Posterior vena cava (tissue), 2 donors: ENCODE measurements at regions not wholly inside any gene's neighbourhood (a gene's known extent, or its start where the extent isn't known, plus 50 kb on each side); places are given as distances from the start of the nearest gene placed in this dataset.
A peak's percentile ranks its signal among the peaks of the same experiment; 100 is the strongest.
"Not testable (repeated sequence)": the region's sequence is repeated elsewhere in the genome, so short reads cannot be mapped to it uniquely, and the experiment has no call there.

ENCODE experiments used
- DNase-seq: peaks from one replicate; pipeline ENCODE4 v3.0.0-alpha.2; 2020; ENCODE audit warnings: low spot score
- intact Hi-C, 2 donors: fragments of 100-400 bp; cut with DNase I; formaldehyde crosslinking; loops; one replicate each; pipeline versions ENCODE4 v1.14.1 to v1.14.2; 2022 to 2023
- donor health status: DM: yes; HTN: yes; CAD: no.
- donor health status: DM: yes; HTN: yes; CAD: no.

DNA sequence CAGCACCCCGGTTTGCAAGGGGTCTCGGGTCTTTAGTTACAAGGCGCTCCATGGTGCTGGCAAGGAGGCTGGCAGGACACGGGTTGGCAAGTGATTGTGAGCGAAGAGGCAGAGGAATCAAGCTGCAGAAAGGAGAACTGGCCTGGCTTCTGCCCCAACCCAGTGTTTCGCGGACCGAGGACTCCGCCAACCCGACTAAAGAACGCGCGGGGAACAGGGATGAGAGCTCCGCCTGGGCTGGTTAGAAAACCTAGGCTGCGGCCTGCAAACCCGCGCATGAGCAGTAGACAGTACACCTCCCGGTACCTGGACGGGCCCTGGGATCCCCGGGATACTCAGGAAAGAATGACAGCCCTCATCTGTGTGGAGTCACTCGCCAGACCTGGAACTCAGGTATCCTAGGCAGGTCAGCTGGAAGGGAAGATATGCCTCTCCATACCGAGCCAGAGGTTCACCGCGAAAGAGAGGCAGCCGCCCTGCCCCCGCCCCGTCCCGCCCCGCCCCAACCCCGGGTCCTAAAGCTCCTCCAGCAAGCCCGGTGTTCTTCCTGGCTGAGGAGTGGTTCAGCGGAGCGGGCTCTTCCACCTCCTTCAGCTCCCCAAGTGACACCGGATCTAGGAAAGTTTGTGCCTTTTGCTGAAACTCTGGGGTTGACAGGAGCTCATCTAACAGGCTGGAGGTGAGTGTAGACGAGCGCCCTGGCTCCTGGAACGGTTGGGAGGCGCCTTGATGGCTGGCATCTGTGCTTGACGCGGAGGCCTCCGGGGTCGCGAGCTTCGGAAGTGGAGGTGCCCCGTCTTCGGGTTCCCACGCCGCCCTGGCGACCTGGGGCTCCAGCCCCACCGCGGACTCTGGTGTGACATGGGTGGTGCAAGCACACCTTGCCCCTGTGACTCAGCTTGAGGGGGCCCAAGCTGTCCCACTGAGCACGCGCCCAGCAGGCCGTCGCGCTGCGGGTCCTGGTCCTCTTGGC is 1847.3 kb upstream of the DEFB115 start:
- DNase-seq: peak; percentile 85
- intact Hi-C loops: no loop called here

DNA sequence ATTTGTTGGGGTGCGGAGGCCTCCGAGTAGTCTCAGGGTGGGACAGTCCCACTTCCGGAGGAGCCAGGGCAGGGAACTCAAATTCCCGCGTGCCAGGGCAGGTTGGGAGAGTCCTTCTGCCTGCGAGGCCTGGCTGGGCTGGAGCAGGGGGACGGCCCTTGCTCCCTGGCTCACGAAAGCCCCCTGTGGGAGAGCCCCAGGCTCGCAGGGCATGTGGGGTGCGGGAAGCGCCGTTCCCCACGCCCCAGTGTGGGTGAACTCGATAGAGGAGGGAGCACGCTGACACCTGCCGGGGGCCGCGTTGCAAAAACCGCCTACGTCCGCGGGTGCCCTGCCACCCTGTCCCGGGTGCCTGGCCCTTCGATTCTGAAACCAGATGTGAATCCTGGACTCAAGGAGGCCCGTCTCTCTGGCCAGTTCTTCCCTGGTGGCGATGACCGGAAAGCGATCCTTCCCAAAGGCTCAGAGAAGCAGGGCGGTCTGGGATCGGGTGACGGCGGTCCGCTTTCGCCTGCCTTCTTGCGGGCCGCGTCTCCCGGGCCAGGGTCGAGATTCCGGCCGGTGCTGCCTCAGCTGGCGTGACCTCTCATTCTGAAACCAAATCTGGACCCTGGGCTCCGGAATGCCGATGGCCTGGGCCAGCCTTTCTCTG is 1846.5 kb upstream of the DEFB115 start:
- no peak for DNase-seq
- intact Hi-C loops: no loop called here

DNA sequence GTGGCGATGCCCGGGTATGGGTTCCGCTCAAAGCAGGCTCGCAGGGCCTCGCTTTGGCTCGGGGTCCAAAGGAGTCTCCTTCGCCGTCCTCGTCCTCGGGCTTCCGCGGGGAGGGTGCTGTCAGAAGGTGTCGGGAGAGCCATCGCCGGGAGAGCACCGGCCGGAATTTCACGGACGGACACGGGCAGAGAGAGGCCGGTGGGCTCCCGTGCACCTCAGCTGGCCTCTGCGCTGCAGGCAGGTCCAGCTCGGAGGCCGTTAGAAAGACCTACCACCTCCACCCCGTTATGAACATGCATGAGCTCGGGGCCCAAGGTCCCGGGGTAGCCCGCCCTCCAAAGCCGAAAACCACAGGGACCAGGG is 1846.0 kb upstream of the DEFB115 start:
- DNase-seq, intact Hi-C loops: not testable (repeated sequence)

DNA sequence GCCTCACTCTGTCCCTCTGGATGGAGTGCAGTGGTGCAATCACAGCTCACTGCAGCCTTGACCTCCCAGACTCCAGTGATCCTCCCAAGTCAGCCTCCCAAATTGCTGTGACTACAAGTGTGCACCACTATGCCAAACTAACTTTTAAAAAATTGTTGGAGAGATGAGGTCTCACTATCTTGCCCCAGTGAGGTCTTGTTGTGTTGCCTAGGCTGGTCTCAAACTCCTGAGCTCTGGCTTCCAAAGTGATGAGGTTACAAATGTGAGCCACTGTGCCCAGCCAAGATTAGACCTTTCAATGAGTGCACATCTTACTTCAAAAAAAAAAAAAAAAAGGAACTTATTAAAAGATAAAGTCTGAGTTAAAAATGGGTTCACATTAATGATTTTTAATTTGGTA is 1838.1 kb upstream of the DEFB115 start:
- intact Hi-C loops: no loop called here
- no peak for DNase-seq

DNA sequence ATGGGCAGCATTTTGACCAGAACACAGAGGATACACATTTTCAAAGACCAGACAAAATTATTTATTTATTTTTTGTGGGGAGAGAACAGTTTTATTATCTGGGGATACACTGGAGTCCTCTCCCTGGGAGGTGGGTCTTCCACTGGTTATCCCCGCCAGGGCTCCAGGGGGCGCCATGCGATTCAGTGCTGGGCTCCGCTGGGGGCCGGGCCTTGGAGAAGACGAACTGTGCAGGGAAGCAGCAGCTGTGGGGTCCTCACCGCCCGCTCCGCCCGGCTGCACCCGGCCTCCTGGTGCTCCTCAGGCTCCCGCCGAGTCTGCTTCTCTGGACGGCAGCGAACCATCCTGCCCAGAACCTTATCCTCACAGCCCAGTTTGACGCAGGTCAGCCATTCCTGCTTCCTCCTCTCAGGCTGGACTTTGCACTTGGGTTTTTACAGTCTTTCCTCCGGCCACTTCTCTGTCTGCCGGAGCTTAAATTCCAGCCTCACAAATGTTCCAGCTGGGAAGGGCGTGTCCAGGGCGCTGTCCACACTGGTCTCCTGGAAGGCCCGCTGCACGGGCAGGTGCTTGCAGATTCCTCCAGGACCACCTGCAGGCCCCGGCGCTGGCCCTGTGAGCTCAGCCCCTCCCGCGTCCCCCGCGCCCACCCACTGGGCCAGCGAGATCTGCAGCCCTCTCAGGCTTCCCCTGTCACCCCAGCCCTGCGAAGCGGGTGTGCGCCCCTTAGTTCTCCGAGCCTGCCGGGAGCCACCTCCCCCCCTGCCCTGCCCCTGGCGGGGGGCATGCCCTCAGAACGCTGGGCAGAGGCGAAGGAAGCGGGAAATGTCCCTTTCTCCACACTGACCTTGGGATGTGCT is 1830.0 kb upstream of the DEFB115 start:
- intact Hi-C loops: no loop called here
- DNase-seq: no peak

DNA sequence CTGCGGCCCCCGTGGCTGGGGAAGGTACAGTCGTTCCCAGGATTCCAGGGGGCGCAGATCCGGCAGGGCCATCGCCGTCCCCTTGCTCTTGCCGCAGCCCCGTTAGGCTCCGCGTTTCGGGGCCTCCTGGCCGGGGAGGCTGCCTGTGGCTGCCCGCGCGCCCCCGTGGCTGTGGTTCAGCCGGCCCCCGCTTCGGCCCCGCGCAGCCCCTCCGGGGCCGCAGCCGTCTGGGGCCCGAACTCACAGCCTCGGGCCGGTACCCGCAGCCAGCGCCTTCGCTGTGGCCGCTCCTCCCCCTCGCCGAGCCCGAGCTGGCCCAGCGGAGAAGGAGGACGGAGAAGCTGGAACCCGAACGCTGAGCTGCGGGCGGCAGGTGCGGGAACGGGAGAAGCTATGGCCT is 1826.9 kb upstream of the DEFB115 start:
- intact Hi-C loops: no loop called here
- no peak for DNase-seq

DNA sequence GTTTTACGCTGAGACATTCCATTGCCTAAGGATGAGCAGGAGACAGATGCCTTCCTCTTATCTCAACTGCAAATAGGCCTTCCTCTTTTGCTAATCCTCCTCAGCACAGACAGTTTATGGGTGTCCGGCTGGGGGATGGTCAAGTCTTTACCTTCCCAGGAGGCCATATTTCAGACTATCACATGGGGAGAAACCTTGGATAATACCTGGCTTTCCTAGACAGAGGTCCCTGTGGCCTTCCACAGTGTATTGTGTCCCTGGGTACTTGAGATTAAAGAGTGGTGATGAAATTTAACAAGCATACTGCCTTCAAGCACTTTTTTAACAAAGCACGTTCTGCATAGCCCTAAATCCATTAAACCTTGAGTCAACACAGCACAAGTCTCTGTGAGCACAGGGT is 1816.7 kb upstream of the DEFB115 start:
- intact Hi-C loops, DNase-seq: not testable (repeated sequence)

DNA sequence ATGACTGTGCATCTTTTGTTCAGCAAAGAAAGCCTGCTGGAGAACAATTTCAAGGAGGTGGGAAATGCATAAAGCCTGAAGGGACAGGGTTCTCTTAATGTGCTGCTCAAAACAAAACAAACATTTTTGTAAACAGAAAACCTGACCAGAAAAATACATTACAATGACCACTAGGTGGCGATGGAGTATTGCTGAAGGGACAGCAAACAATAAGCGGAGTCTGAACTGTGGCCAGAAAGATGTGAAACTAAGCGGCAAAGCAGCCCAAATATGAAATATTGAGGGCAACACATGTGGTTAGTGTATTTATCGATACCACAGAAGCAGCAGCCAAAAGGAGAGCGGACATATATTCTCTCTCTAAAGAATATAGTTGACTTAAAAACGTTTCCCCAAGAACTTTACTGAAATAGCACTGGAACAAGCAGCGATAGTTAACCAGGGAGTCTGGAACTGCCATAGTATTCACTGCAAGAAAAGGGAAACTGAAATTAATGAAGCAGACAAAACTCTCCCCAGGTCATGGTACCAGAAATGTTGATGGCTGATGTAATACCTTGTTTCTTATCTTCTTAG is 1814.2 kb upstream of the DEFB115 start:
- intact Hi-C loops, DNase-seq: not testable (repeated sequence)

DNA sequence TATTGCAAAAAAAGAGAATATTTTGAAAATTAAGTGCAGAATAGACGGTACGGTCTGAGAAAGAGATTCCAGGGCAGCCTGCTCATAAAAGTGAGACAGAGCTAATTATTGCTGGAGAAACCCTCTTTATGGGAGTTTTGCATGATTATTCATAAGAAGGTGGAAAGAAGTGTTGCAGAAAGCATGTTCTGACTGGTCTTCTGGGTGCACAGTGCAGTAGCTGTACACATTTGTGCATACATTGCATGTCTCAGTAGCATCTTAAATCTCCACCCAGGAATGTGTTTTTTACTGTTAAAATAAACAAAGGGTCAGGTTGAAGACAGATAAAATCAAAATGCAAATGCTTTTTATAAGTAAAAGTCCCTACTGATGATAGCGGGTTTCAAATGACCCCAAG is 1813.6 kb upstream of the DEFB115 start:
- no peak for DNase-seq
- intact Hi-C loops: no loop called here

DNA sequence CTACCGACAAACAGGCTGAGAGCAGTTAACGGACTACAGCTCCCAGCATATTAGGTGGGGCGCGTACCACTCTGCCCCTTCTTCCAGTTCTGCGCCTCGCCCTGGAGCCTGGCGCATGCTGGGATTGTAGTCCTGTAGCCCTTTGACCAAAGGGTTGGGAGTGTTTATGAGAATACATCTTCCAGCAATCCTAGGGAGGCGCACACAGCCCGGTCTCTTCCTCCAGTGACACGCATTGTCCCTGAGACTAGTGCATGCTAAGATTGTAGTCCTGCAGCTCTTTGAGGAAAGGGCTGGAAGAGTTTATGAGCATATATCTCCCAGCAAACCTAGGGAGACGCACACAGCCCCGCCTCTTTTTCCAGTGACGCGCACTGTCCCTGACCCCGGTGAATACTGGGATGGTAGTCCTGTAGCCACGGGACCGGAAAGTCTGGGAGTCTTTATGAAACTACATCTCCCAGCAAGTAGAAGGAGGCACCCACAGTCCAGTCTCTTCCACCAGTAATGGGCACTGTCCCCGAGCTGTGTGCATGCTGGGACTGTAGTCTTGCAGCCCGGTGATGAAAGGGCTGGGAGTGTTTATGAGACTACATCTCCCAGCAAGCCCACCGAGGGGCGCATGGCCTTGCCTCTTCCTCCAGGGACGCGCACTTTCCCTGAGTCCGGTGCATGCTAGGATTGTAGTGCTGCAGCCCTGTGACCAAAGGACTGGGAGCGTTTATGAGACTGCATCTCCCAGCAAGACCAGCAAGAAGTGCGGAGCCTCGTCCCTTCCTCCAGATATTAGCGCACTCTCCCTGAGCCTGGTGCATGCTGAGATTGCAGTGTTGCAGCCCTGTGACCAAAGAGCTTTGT is 1812.2 kb upstream of the DEFB115 start:
- intact Hi-C loops: not testable (repeated sequence)

DNA sequence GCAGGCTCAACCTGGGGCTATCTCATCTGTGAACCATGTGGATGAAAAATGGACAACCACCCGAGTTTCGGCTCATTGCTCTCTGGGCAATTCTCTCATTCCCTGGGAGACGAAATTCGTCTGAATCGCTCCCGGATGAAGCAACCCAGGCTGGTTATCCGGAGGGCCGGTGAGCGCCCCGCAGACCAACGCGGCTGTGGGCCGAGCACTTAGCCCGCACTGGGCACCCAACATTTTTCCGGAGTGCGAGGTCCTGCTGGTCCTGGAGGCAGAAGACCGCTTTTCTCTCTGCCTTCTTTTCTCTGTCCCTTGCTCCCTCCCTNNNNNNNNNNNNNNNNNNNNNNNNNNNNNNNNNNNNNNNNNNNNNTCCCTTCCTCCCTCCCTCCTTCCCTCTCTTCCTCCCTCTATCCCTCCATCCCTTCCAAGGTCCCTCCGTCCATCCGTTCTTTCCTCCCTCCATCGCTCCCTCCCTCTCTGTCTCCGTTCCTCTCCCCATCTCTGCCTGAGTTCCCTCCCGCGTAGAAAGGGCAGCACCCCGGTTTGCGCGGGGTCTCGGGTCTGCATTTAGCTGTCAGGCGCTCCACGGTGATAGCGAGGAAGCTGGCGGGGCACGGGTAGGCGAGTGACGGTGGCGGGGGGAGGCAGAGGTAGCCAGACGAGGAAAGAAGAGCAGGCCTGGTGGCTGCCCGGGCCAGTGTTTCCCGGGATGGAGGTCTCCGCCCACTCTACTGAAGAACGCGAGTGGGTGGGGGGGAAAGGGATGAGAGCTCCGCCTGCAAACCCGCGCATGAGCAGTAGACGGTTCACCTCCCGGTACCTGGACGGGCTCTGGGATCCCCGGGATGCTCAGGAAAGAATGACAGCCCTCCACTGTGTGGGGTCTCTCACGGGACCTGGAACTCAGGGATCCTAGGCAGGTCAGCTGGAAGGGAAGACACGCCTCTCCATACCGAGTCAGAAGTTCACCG is 1809.7 kb upstream of the DEFB115 start:
- DNase-seq, intact Hi-C loops: not testable (repeated sequence)

More for the DNA sequence above, 1812.2 kb upstream of the DEFB115 start:
- DNase-seq: peak; percentile 84

DNA sequence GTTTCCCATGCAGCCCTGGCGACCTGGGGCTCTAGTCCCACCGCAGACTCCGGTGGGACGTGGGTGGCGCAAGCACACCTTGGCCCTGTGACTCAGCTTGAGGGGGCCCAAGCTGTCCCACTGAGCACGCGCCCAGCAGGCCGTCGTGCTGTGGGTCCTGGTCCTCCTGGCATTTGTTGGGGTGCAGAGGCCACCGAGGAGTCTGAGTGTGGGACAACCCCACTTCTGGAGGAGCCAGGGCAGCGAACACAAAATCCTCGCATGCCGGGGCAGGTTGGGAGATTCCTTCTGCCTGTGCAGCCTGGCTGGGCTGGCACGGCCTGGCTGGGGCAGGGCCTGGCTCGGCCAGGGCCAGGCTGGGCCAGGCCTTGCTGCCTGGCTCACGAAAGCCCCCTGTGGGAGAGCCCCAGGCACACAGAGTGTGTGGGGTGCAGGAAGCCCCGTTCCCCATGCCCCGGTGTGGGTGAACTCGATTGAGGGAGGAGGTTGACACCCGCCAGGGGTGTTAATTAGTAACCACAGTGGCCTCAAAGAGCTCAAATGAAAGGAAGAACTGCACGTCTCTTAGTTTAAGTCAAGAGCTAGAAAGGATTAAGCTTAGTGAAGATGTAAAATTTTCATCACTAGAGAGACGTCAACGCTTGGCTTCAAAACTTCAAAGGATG is 1808.5 kb upstream of the DEFB115 start:
- intact Hi-C loops: no loop called here
- DNase-seq: no peak

DNA sequence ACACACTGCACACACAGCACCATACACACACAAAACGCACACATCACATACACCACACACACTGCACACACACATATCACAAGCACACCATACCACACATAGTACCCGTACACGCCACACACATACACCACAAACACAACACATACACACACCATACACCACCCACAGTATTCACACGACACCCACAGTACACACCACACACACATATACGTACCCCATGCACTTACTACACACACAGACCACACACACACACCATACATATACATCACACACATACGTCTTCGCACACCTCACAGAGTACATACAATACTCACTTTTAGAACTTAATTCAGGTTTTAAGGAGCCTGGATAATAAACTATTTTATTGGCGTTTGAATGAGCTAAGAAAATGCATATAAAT is 1805.3 kb upstream of the DEFB115 start:
- intact Hi-C loops: no loop called here
- DNase-seq: no peak

DNA sequence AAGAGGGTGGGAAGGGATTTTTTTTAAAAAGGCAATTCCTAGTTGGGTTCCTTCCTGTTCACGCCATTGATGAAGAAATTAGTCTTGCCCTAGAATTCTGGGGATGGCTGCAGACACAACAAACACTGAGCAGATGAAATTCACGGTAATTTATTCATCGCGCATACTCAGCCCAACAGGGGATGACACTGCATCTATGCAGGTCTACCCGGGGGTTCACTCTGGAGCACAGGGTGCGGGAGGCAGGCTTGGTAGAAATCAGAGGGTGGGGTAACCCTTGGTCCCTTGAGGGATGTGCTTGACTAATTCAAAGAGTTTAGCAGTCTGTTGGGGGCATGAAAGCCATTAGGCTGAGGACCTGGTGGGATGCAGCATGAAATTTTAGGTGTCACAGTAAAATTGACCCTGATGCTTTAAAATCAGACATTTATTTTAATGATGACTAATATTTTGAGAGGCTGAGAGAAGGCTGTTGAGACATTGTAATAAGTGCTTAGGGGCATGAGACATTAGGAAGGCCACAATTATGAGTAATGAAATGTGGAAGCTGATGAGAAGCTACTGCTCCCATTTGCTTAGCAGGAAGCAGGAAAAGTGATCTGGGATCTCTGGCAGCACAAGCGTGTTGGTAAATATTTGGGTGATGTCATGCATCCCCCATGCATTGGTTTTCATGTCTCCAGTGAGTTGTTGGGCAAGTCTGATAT is 1800.3 kb upstream of the DEFB115 start:
- intact Hi-C loops, DNase-seq: not testable (repeated sequence)

DNA sequence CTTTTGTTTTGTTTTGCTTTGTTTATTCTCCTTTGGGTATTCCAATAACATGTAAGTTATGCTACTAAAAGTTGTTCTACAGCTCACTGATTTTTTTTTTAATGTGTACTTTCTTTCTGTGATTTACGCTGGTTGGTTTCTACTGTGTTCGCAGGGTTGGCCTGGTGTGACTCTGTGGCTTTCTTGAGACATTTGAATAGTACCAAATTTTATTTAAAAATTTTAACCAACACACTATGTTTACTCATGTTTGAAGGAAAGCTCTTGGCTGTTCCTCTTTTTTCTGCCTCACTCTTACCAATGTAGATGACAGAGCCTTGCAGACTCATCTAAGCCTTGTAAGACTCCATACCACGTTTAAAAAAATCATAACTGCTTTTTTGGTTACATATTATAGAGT is 1784.9 kb upstream of the DEFB115 start:
- intact Hi-C loops: no loop called here
- DNase-seq: no peak

DNA sequence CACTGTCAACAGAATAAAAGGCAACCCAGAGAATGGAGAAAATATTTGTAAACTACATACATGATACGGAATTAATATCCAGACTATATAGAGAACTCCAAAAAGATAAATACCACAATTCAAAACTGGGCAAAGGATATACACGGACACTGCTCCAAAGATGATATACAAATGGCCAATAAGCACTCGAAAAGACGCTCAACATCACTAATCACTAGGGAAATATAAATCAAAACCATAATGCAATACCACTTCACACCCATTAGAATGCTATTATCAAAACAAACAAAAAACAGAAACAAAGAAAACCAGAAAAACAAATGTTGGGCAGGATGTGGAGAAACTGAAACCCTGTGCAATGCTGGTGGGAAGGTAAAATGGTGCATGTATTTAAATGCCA is 1764.6 kb upstream of the DEFB115 start:
- intact Hi-C loops, DNase-seq: not testable (repeated sequence)
